ENCODE measurements at regions not wholly inside any gene's neighbourhood (a gene's known extent, or its start where the extent isn't known, plus 50 kb on each side); places are given as distances from the start of the nearest gene placed in this dataset.

- H2BK15ac ChIP-seq (replicated peaks; ENCODE audit: low read depth) = no peak overlapping the region
- no peak overlapping the region for H3K4me2 ChIP-seq (ENCODE audit: low read length)
- no peak overlapping the region for H2BK120ac ChIP-seq (ENCODE audit: low read depth, low read length)
- no peaks in the 10 kb centered on the region for H3K4me1 ChIP-seq (ENCODE audit: control insufficient read depth, low read depth, low read length)
- H3K27ac ChIP-seq (ENCODE audit: low read depth, low read length) = no peak overlapping the region
- H3K4ac ChIP-seq (ENCODE audit: low read depth, low read length) = no peak overlapping the region
- H3K56ac ChIP-seq (ENCODE audit: low read length) = no peak overlapping the region
- no peak overlapping the region for H3K23ac ChIP-seq (ENCODE audit: low read length)
- H3K4me3 ChIP-seq (ENCODE audit: low read length) = no peak overlapping the region
- no peaks in the 10 kb centered on the region for H3K36me3 ChIP-seq (ENCODE audit: control insufficient read depth, insufficient read depth, low read length)
- no peak for DNase-seq
- WGBS (ENCODE audit: extremely low coverage, insufficient coverage, low lambda C conversion rate) = no CpG with 5 or more reads among the region's 3 CpGs
- no peak overlapping the region for H3K9ac ChIP-seq (ENCODE audit: low read length)
- H3K18ac ChIP-seq (ENCODE audit: low read length) = no peak overlapping the region
- H3K79me2 ChIP-seq (ENCODE audit: control insufficient read depth, insufficient read depth, low read length) = no peaks in the 10 kb centered on the region
- H4K5ac ChIP-seq (ENCODE audit: low read length) = no peak overlapping the region
- no peaks in the 10 kb centered on the region for H3K27me3 ChIP-seq (ENCODE audit: insufficient read depth, low read length, poor library complexity)
- H2AK5ac ChIP-seq (ENCODE audit: low read length) = no peak overlapping the region
- no peaks in the 10 kb centered on the region for H3K79me1 ChIP-seq (ENCODE audit: low read length)
- no peak overlapping the region for H4K8ac ChIP-seq (ENCODE audit: low read depth, low read length)
- no peak overlapping the region for H2BK5ac ChIP-seq (ENCODE audit: low read length)
Observed at GRCh38 chr22:33221568-33221967, 163.4 kb upstream of the SYN3 start.

GRCh38 chr22:33220476-33221080 is 162.4 kb upstream of the SYN3 start:
- Histone ChIP-seq H2BK120ac (ENCODE audit: low read depth, low read length) (no peak overlapping the region), H3K36me3 (ENCODE audit: control insufficient read depth, insufficient read depth, low read length) (no peaks in the 10 kb centered on the region), H3K27me3 (ENCODE audit: insufficient read depth, low read length, poor library complexity) (no peaks in the 10 kb centered on the region), H3K4me1 (ENCODE audit: control insufficient read depth, low read depth, low read length) (no peaks in the 10 kb centered on the region), H3K4ac (ENCODE audit: low read depth, low read length) (no peak overlapping the region), H3K56ac (ENCODE audit: low read length) (no peak overlapping the region), H3K27ac (ENCODE audit: low read depth, low read length) (no peak overlapping the region), H3K4me2 (ENCODE audit: low read length) (no peak overlapping the region), H3K79me1 (ENCODE audit: low read length) (no peaks in the 10 kb centered on the region), H2AK5ac (ENCODE audit: low read length) (no peak overlapping the region), H3K4me3 (ENCODE audit: low read length) (no peak overlapping the region), H3K9ac (ENCODE audit: low read length) (no peak overlapping the region), H4K5ac (ENCODE audit: low read length) (no peak overlapping the region), H3K18ac (ENCODE audit: low read length) (no peak overlapping the region), H4K8ac (ENCODE audit: low read depth, low read length) (no peak overlapping the region), H2BK15ac (replicated peaks; ENCODE audit: low read depth) (no peak overlapping the region), H2BK5ac (ENCODE audit: low read length) (no peak overlapping the region), H3K79me2 (ENCODE audit: control insufficient read depth, insufficient read depth, low read length) (no peaks in the 10 kb centered on the region), H3K23ac (ENCODE audit: low read length) (no peak overlapping the region)
- no peak for DNase-seq
- no CpG with 5 or more reads among the region's 5 CpGs for WGBS (ENCODE audit: extremely low coverage, insufficient coverage, low lambda C conversion rate)

GRCh38 chr22:33219648-33220384 is 161.6 kb upstream of the SYN3 start:
- Histone ChIP-seq H3K18ac (ENCODE audit: low read length) (no peak overlapping the region), H3K79me2 (ENCODE audit: control insufficient read depth, insufficient read depth, low read length) (no peaks in the 10 kb centered on the region), H3K9ac (ENCODE audit: low read length) (no peak overlapping the region), H3K56ac (ENCODE audit: low read length) (no peak overlapping the region), H2BK15ac (replicated peaks; ENCODE audit: low read depth) (no peak overlapping the region), H4K8ac (ENCODE audit: low read depth, low read length) (no peak overlapping the region), H2BK5ac (ENCODE audit: low read length) (no peak overlapping the region), H3K36me3 (ENCODE audit: control insufficient read depth, insufficient read depth, low read length) (no peaks in the 10 kb centered on the region), H3K79me1 (ENCODE audit: low read length) (no peaks in the 10 kb centered on the region), H4K5ac (ENCODE audit: low read length) (no peak overlapping the region), H3K23ac (ENCODE audit: low read length) (no peak overlapping the region), H3K4me2 (ENCODE audit: low read length) (no peak overlapping the region), H3K27ac (ENCODE audit: low read depth, low read length) (no peak overlapping the region), H2BK120ac (ENCODE audit: low read depth, low read length) (no peak overlapping the region), H3K4me3 (ENCODE audit: low read length) (no peak overlapping the region), H3K4ac (ENCODE audit: low read depth, low read length) (no peak overlapping the region), H2AK5ac (ENCODE audit: low read length) (no peak overlapping the region), H3K4me1 (ENCODE audit: control insufficient read depth, low read depth, low read length) (no peaks in the 10 kb centered on the region), H3K27me3 (ENCODE audit: insufficient read depth, low read length, poor library complexity) (no peaks in the 10 kb centered on the region)
- DNase-seq = no peak
- WGBS (ENCODE audit: extremely low coverage, insufficient coverage, low lambda C conversion rate) = no CpG with 5 or more reads among the region's 8 CpGs

- Histone ChIP-seq H3K79me2 (ENCODE audit: control insufficient read depth, insufficient read depth, low read length) (no peaks in the 10 kb centered on the region), H2BK5ac (ENCODE audit: low read length) (no peak overlapping the region), H2BK120ac (ENCODE audit: low read depth, low read length) (no peak overlapping the region), H3K4me1 (ENCODE audit: control insufficient read depth, low read depth, low read length) (no peaks in the 10 kb centered on the region), H3K4ac (ENCODE audit: low read depth, low read length) (no peak overlapping the region), H3K56ac (ENCODE audit: low read length) (no peak overlapping the region), H3K27ac (ENCODE audit: low read depth, low read length) (no peak overlapping the region), H3K36me3 (ENCODE audit: control insufficient read depth, insufficient read depth, low read length) (no peaks in the 10 kb centered on the region), H4K8ac (ENCODE audit: low read depth, low read length) (no peak overlapping the region), H3K9ac (ENCODE audit: low read length) (no peak overlapping the region), H3K18ac (ENCODE audit: low read length) (no peak overlapping the region), H3K23ac (ENCODE audit: low read length) (no peak overlapping the region), H2BK15ac (replicated peaks; ENCODE audit: low read depth) (no peak overlapping the region), H3K79me1 (ENCODE audit: low read length) (no peaks in the 10 kb centered on the region), H2AK5ac (ENCODE audit: low read length) (no peak overlapping the region), H4K5ac (ENCODE audit: low read length) (no peak overlapping the region), H3K27me3 (ENCODE audit: insufficient read depth, low read length, poor library complexity) (no peaks in the 10 kb centered on the region), H3K4me2 (ENCODE audit: low read length) (no peak overlapping the region), H3K4me3 (ENCODE audit: low read length) (no peak overlapping the region)
- WGBS (ENCODE audit: extremely low coverage, insufficient coverage, low lambda C conversion rate) = no CpG with 5 or more reads among the region's 15 CpGs
- no peak for DNase-seq
Observed at GRCh38 chr22:33213383-33214075, 155.3 kb upstream of the SYN3 start.

GRCh38 chr22:33209930-33210784 is 152.0 kb upstream of the SYN3 start:
- H3K4me1 ChIP-seq (ENCODE audit: control insufficient read depth, low read depth, low read length) = no peaks in the 10 kb centered on the region
- no peak overlapping the region for H3K4ac ChIP-seq (ENCODE audit: low read depth, low read length)
- no peaks in the 10 kb centered on the region for H3K36me3 ChIP-seq (ENCODE audit: control insufficient read depth, insufficient read depth, low read length)
- WGBS (ENCODE audit: extremely low coverage, insufficient coverage, low lambda C conversion rate) = no CpG with 5 or more reads among the region's 21 CpGs
- no peak overlapping the region for H3K56ac ChIP-seq (ENCODE audit: low read length)
- no peak overlapping the region for H3K4me2 ChIP-seq (ENCODE audit: low read length)
- H4K8ac ChIP-seq (ENCODE audit: low read depth, low read length) = no peak overlapping the region
- H3K18ac ChIP-seq (ENCODE audit: low read length) = no peak overlapping the region
- peak; percentile 79 for DNase-seq
- H2BK5ac ChIP-seq (ENCODE audit: low read length) = no peak overlapping the region
- H3K27me3 ChIP-seq (ENCODE audit: insufficient read depth, low read length, poor library complexity) = no peaks in the 10 kb centered on the region
- H2AK5ac ChIP-seq (ENCODE audit: low read length) = no peak overlapping the region
- no peak overlapping the region for H3K23ac ChIP-seq (ENCODE audit: low read length)
- no peak overlapping the region for H2BK120ac ChIP-seq (ENCODE audit: low read depth, low read length)
- no peaks in the 10 kb centered on the region for H3K79me1 ChIP-seq (ENCODE audit: low read length)
- H3K79me2 ChIP-seq (ENCODE audit: control insufficient read depth, insufficient read depth, low read length) = no peaks in the 10 kb centered on the region
- H3K27ac ChIP-seq (ENCODE audit: low read depth, low read length) = no peak overlapping the region
- no peak overlapping the region for H4K5ac ChIP-seq (ENCODE audit: low read length)
- no peak overlapping the region for H3K4me3 ChIP-seq (ENCODE audit: low read length)
- no peak overlapping the region for H2BK15ac ChIP-seq (replicated peaks; ENCODE audit: low read depth)
- H3K9ac ChIP-seq (ENCODE audit: low read length) = no peak overlapping the region
